ENCODE measurements at regions not wholly inside any gene's neighbourhood (a gene's known extent, or its start where the extent isn't known, plus 50 kb on each side); places are given as distances from the start of the nearest gene placed in this dataset.

DNA sequence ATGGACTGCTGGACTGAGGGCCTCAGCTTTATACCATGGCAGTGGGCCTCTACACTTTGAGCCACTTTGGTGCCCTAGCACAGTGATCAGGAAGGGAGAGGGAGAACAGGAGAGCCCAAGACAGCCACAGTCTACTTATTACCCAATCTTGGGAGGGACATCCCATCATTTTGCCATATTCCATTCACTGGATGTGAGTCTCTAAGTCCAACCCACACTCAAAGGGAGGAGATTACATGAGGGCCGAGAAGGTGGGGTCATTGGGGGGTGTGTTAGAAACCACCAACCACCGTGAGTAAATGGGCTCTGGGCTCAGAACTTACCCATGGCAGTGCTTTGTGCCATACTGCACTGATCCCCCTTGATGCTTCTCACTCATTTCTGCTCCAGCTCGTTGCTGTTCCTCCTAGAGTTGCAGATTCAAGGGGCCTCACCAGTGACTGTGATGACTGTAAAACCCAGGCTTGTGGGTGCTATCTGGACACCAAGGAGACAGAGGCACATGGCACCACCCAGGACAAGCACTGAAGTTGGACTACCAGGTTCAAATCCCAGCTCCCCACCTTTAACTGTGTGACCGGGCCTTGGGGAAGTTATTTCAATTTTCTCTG lies 97.6 kb upstream of the RAB6C start:
- DNase-seq, result no peak
- no peak overlapping the region for H3K27ac ChIP-seq
- H3K4me3 ChIP-seq, result no peak overlapping the region
- no peak for TF ChIP-seq POLR2A (IDR thresholded peaks at IDR 0.05)
- TF ChIP-seq, protein P1, sequence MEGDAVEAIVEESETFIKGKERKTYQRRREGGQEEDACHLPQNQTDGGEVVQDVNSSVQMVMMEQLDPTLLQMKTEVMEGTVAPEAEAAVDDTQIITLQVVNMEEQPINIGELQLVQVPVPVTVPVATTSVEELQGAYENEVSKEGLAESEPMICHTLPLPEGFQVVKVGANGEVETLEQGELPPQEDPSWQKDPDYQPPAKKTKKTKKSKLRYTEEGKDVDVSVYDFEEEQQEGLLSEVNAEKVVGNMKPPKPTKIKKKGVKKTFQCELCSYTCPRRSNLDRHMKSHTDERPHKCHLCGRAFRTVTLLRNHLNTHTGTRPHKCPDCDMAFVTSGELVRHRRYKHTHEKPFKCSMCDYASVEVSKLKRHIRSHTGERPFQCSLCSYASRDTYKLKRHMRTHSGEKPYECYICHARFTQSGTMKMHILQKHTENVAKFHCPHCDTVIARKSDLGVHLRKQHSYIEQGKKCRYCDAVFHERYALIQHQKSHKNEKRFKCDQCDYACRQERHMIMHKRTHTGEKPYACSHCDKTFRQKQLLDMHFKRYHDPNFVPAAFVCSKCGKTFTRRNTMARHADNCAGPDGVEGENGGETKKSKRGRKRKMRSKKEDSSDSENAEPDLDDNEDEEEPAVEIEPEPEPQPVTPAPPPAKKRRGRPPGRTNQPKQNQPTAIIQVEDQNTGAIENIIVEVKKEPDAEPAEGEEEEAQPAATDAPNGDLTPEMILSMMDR (IDR thresholded peaks at IDR 0.05), result no peak
- no peaks in the 10 kb centered on the region for H3K36me3 ChIP-seq (ENCODE audit: low read depth, missing control alignments)
- 82 to 94% methylated on average over 4 of the region's 4 CpGs for WGBS, 2 donors
- H3K9me3 ChIP-seq, result no peaks in the 10 kb centered on the region
- no peaks in the 10 kb centered on the region for H3K4me1 ChIP-seq
- intact Hi-C loops (cut with DNase I; ENCODE audit: low total_unique reads), result no loop called here
- H3K27me3 ChIP-seq, result no peaks in the 10 kb centered on the region

DNA sequence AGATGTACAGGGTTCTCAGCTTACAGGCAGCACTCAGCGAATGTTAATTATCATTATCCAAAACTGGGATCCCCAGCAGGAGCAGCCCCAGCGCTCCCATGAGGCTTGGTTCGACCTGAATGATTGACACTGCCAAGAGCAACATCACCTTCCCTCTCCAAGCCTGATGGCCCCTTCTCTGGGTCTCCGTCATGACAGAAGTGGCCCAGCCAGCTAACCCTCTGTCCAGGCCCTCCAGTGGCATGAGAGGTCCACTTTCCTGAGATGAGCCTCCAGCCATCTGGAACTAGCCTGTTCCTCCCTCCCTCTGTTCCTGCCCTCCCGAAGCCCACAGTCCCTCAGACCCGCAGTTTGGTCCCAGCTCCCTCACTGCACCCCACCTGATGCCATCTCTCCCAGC lies 97.0 kb upstream of the RAB6C start:
- TF ChIP-seq, protein P1 (IDR thresholded peaks at IDR 0.05), result no peak
- TF ChIP-seq POLR2A (IDR thresholded peaks at IDR 0.05), result no peak
- no peaks in the 10 kb centered on the region for H3K36me3 ChIP-seq (ENCODE audit: low read depth, missing control alignments)
- no peaks in the 10 kb centered on the region for H3K9me3 ChIP-seq
- no peaks in the 10 kb centered on the region for H3K27me3 ChIP-seq
- no peak overlapping the region for H3K27ac ChIP-seq
- intact Hi-C loops (cut with DNase I; ENCODE audit: low total_unique reads), result no loop called here
- no peak overlapping the region for H3K4me3 ChIP-seq
- 91% methylated on average over 6 of the region's 6 CpGs for WGBS, 2 donors
- no peak for DNase-seq
- no peaks in the 10 kb centered on the region for H3K4me1 ChIP-seq

DNA sequence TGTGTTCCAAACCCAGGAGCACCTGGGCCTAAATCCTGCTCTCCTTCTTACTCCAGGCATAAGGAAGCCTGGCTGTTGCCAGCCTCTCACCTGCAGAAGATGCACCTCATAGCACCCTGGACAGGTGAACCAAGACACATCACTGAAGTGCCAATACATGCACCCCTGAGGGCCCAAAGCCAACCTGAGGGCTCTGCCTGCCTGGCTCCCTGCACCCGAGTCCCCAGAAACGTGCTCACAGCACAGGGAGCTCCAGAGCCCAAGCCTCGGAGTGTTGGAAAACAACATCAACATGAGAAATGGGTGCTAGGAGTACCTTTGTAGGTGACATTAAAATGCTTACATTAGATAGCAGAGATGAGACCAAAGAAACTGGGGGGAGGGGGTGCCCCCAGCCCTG lies 96.3 kb upstream of the RAB6C start:
- WGBS, 2 donors, result 89 to 90% methylated on average over 3 of the region's 3 CpGs
- no peak for TF ChIP-seq POLR2A (IDR thresholded peaks at IDR 0.05)
- TF ChIP-seq, protein P1 (IDR thresholded peaks at IDR 0.05), result no peak
- Histone ChIP-seq H3K9me3 (no peaks in the 10 kb centered on the region), H3K27ac (no peak overlapping the region), H3K27me3 (no peaks in the 10 kb centered on the region), H3K4me3 (no peak overlapping the region), H3K36me3 (ENCODE audit: low read depth, missing control alignments) (no peaks in the 10 kb centered on the region), H3K4me1 (no peaks in the 10 kb centered on the region)
- no peak for DNase-seq
- intact Hi-C loops (cut with DNase I; ENCODE audit: low total_unique reads), result no loop called here

DNA sequence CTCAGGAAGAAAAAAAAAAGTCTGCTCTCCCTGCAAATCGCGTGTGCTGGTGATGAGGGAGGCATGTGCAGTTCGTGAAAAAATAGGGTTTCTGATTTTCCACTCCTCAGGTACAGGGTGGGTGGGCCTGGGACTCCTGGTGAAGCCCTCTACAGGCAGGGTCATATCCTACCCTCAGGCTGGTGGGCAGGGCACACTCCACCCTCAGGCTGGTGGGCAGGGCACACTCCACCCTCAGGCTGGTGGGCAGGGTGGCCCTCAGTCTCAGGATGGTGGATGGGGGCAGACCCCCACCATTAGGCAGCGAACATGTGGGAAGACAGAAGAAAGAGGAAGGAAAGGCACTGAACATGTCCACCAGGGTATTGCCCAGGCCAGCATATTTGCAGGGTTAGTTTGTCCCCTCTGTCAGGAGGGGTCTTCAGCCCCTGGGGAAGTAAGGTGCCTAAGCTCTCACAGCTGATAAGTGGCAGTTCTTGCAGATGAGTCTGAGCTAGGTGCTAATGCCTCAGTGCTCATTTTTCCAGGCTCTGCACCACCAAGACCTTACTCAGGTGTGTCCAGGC lies 95.2 kb upstream of the RAB6C start:
- Histone ChIP-seq H3K27ac (no peak overlapping the region), H3K36me3 (ENCODE audit: low read depth, missing control alignments) (no peaks in the 10 kb centered on the region), H3K4me1 (no peaks in the 10 kb centered on the region), H3K4me3 (no peak overlapping the region), H3K9me3 (no peaks in the 10 kb centered on the region), H3K27me3 (no peaks in the 10 kb centered on the region)
- TF ChIP-seq POLR2A (IDR thresholded peaks at IDR 0.05), result no peak
- TF ChIP-seq, protein P1 (IDR thresholded peaks at IDR 0.05), result no peak
- intact Hi-C loops (cut with DNase I; ENCODE audit: low total_unique reads), result no loop called here
- no peak for DNase-seq
- 85 to 88% methylated on average over 4 of the region's 4 CpGs for WGBS, 2 donors

DNA sequence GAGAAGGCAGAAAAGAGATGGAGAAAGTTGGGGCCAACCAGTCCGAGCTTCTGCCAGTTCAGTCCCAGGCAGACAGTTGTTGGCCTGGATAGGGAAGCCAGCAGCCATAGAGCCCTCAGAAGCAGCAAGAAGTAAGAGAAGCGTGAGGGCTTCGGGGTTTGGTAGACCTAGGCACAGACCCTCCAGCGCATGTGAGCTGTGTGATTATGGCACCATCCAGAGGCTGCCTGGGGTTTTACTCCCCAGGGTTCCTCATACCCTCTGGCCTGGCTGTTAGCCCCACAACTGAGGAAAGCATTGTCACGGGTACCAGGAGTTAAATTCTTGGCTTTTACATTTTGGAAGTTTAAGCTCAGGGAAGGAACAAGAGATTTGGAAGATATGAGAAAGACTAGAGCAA lies 93.7 kb upstream of the RAB6C start:
- Histone ChIP-seq H3K4me3 (no peak overlapping the region), H3K27ac (no peak overlapping the region), H3K4me1 (no peaks in the 10 kb centered on the region), H3K9me3 (no peaks in the 10 kb centered on the region), H3K36me3 (ENCODE audit: low read depth, missing control alignments) (no peaks in the 10 kb centered on the region), H3K27me3 (no peaks in the 10 kb centered on the region)
- 42 to 51% methylated on average over 5 of the region's 5 CpGs for WGBS, 2 donors
- intact Hi-C loops (cut with DNase I; ENCODE audit: low total_unique reads), result no loop called here
- DNase-seq, result no peak
- no peak for TF ChIP-seq POLR2A (IDR thresholded peaks at IDR 0.05)
- TF ChIP-seq, protein P1 (IDR thresholded peaks at IDR 0.05), result no peak

Measured in testis (tissue), 2 donors.